Subcutaneous abdominal adipose tissue (tissue), 5 donors: ENCODE measurements at regions not wholly inside any gene's neighbourhood (a gene's known extent, or its start where the extent isn't known, plus 50 kb on each side); places are given as distances from the start of the nearest gene placed in this dataset.
"Not testable (repeated sequence)": the region's sequence is repeated elsewhere in the genome, so short reads cannot be mapped to it uniquely, and the experiment has no call there.

Experiments
- H3K27ac ChIP-seq: one replicate; pipeline ENCODE4 v1.7.0; 2013; ENCODE audit warnings: low read depth, mild to moderate bottlenecking, inconsistent platforms, low read length, moderate library complexity
- H3K27me3 ChIP-seq, 5 donors: one replicate each; pipeline ENCODE4 v1.7.0; 2013; ENCODE audit warnings: low read length in 5 of 5, inconsistent platforms in 1 of 5; ENCODE audit not compliant: control insufficient read depth in 5 of 5, insufficient read depth in 4 of 5
- H3K36me3 ChIP-seq, 5 donors: one replicate each; pipeline ENCODE4 v1.7.0; 2013; ENCODE audit warnings: low read length in 5 of 5; ENCODE audit not compliant: control insufficient read depth in 5 of 5, insufficient read depth in 5 of 5
- H3K4me1 ChIP-seq, 5 donors: one replicate each; pipeline ENCODE4 v1.7.0; 2013; ENCODE audit warnings: low read length in 5 of 5, mild to moderate bottlenecking in 3 of 5, moderate library complexity in 1 of 5; ENCODE audit not compliant: control insufficient read depth in 5 of 5, insufficient read depth in 5 of 5
- H3K4me3 ChIP-seq, 5 donors: one replicate each; pipeline ENCODE4 v1.7.0; 2013; ENCODE audit warnings: low read length in 5 of 5, low read depth in 1 of 5
- H3K9ac ChIP-seq, 5 donors: one replicate each; pipeline ENCODE4 v1.7.0; 2013; ENCODE audit warnings: low read length in 5 of 5, mild to moderate bottlenecking in 4 of 5, moderate library complexity in 3 of 5
- H3K9me3 ChIP-seq, 5 donors: one replicate each; pipeline ENCODE4 v1.7.0; 2013; ENCODE audit warnings: low read length in 5 of 5; ENCODE audit not compliant: control insufficient read depth in 5 of 5
- donor health status: healthy.
- donor health status: healthy.
- donor health status: healthy.
- donor health status: healthy.
- donor health status: healthy.

DNA sequence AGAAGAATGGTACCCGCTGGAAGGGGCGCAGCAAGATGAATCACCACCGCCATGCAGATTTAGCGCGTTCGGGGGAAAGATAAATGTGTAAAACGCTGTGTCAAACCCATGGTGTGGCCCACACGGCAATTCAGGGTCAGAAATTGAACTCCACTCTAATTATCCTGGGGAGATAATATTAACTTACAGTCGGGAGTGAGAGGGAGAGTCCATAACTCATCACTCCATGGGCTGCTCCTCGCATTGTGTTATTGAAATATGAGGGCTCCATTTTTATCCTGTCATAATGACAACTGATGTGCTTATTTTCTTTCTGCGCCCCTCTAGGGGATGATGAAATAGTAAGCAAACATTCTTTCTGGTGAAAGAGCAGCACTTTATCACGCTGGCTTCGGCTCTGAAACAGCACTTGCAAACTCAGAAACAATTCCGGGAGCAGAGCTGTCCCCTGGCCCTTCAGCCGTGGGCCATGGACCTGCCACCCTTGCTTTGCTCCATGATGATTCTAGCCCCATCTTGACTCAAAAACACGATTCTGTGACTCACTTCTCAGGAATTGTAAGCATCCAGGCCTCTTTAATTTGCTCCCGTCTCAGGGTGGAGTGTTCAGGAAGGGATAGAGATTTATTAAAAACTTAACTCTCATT is 431.6 kb downstream of the IRX1 start:
- Histone ChIP-seq H3K36me3 (no peaks in the 10 kb centered on the region), H3K4me3 (peak overlapping the region in 1 of 5 donors; percentile 4), H3K27me3 (no peaks in the 10 kb centered on the region), H3K27ac (no peak overlapping the region), H3K9ac (no peak overlapping the region), H3K4me1 (peaks cover 0 to 44% (median 34%) of the 10 kb centered on the region in 5 donors), H3K9me3 (peaks cover 0 to 5% (median 2%) of the 10 kb centered on the region in 5 donors)

DNA sequence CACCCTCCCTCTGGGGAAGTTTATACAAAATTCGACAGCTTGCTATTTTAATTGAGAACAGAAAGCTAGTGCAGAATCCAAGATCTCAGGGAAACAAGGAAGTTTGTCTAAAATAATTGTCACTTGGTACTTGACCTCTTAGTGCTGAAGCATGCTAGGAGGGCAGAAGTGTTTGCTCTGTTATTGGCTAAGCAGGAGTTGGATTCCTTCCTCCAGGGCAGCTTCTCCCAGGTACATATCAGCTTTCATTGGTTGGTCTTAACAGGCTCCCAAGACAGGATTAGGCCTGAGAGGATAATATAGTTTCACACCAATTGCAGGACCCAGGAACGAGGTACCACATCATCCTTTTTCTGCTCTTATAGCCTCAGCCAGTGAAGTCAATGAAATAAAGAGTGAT is 432.8 kb downstream of the IRX1 start:
- H3K4me3 ChIP-seq, result no peak overlapping the region
- peaks cover 0 to 32% (median 23%) of the 10 kb centered on the region in 5 donors for H3K4me1 ChIP-seq
- H3K27me3 ChIP-seq, result no peaks in the 10 kb centered on the region
- peaks cover 0 to 5% (median 2%) of the 10 kb centered on the region in 5 donors for H3K9me3 ChIP-seq
- H3K36me3 ChIP-seq, result no peaks in the 10 kb centered on the region
- no peak overlapping the region for H3K9ac ChIP-seq
- H3K27ac ChIP-seq, result no peak overlapping the region

DNA sequence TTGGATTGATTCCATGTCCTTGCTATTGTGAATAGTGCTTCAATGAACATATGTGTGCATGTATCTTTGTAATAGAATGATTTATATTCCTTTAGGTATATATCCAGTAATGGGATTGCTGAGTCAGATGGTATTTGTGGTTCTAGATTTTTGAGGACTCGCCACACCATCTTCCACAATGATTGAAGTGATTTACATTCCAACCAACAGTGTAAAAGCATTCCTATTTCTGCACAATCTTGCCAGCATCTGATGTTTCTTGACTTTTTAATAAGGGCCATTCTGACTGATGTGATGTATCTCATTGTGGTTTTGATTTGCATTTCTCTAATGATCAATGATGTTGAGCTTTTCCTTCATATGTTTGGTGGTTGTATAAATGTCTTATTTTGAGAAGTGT is 437.9 kb downstream of the IRX1 start:
- not testable (repeated sequence) for H3K36me3 ChIP-seq, H3K4me1 ChIP-seq, H3K9me3 ChIP-seq, H3K4me3 ChIP-seq, H3K27ac ChIP-seq, H3K27me3 ChIP-seq, H3K9ac ChIP-seq

DNA sequence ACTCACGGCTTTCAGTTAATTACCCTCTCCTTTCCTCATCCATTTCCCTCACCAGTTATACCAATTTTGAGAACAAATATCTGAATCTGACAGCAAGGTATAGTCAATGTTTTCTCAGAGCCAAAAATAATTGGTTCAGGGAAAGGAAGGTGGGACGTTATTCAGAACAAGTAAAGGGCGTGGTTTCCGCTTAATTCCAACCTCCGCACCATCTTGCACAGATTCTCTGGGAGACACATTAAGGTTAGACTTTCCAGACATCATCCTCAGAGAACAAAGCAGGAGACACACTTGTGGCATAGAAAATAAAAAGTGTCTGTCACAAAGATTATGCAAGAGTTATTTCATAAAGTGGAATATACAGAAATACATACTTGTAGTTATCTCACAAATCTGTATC is 441.2 kb downstream of the IRX1 start:
- Histone ChIP-seq H3K36me3 (no peaks in the 10 kb centered on the region), H3K27ac (no peak overlapping the region), H3K9ac (no peak overlapping the region), H3K4me1 (peaks cover 0 to 4% (median 0%) of the 10 kb centered on the region in 5 donors), H3K4me3 (no peak overlapping the region), H3K9me3 (no peaks in the 10 kb centered on the region), H3K27me3 (no peaks in the 10 kb centered on the region)

DNA sequence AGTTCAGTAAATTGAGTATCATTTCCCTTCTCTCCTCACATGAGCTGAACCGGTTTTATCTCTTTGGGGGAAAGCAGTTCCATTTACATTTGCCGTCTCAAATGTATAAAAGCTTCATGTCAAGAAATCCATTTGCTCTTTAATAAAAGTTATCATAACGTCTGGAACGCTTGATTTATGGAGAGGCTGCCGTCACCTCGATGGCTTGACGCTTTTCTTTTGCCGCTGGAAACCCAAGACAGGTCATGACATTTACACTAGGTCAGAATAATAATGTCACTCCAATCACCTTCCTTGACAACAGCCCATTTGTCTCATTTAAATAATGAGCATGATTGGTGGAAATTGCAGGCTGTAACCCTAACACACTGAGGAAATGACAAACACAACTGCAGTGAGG is 443.4 kb downstream of the IRX1 start:
- Histone ChIP-seq H3K9ac (no peak overlapping the region), H3K4me3 (no peak overlapping the region), H3K27me3 (no peaks in the 10 kb centered on the region)

DNA sequence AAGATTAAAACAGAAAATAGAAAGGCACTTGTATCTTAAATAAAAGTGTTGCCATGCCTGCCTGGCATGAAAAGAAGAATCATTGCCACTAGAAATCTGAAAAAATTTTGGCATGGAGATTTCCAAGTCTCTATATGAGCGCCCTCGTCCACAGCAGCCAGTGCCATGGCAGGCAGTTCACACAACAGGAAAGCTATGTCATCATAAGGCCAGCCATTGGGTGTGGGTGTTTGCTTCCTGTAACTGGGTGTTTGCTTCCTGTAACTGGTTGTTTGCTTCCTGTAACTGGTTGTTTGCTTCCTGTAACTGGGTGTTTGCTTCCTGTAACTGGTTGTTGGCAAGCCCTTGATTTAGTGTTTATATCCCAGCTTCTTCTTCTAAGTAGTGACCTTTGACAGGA is 446.7 kb downstream of the IRX1 start:
- Histone ChIP-seq H3K27ac (peak overlapping the region; percentile 13), H3K9me3 (peaks cover 0 to 6% (median 0%) of the 10 kb centered on the region in 5 donors)

More for the DNA sequence above, 443.4 kb downstream of the IRX1 start:
- peaks cover 0 to 18% (median 2%) of the 10 kb centered on the region in 5 donors for H3K4me1 ChIP-seq
- H3K9me3 ChIP-seq, result peaks cover 0 to 6% (median 0%) of the 10 kb centered on the region in 5 donors
- no peaks in the 10 kb centered on the region for H3K36me3 ChIP-seq
- H3K27ac ChIP-seq, result no peak overlapping the region

DNA sequence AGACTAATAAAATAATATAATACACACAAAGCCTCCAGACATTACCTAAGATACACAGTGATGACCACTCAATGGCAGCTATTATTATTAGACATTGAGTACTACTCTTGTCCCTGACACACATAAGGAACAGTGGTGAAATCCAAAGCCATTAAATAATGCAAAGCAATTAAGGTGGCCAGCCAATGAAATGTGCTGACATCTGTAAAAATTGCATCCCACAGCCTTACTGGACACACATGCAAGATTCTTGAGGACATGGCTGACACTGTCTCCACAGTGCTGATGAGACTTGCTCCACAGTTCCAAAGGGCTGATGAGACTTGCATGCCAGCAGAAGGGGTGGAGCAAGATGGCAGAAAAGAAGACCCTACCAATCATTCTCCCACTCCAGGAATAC is 447.5 kb downstream of the IRX1 start:
- H3K9ac ChIP-seq, result no peak overlapping the region
- H3K4me1 ChIP-seq, result peaks cover 0 to 23% (median 2%) of the 10 kb centered on the region in 5 donors
- peak overlapping the region in 2 of 5 donors; percentile 5 to 37 for H3K4me3 ChIP-seq
- H3K9me3 ChIP-seq, result peaks cover 0 to 6% (median 0%) of the 10 kb centered on the region in 5 donors
- peak overlapping the region; percentile 27 for H3K27ac ChIP-seq
- no peaks in the 10 kb centered on the region for H3K36me3 ChIP-seq
- no peaks in the 10 kb centered on the region for H3K27me3 ChIP-seq

More for the DNA sequence above, 446.7 kb downstream of the IRX1 start:
- H3K4me1 ChIP-seq, result peaks cover 0 to 23% (median 2%) of the 10 kb centered on the region in 5 donors
- H3K36me3 ChIP-seq, result no peaks in the 10 kb centered on the region
- H3K4me3 ChIP-seq, result no peak overlapping the region
- no peak overlapping the region for H3K9ac ChIP-seq
- H3K27me3 ChIP-seq, result no peaks in the 10 kb centered on the region

DNA sequence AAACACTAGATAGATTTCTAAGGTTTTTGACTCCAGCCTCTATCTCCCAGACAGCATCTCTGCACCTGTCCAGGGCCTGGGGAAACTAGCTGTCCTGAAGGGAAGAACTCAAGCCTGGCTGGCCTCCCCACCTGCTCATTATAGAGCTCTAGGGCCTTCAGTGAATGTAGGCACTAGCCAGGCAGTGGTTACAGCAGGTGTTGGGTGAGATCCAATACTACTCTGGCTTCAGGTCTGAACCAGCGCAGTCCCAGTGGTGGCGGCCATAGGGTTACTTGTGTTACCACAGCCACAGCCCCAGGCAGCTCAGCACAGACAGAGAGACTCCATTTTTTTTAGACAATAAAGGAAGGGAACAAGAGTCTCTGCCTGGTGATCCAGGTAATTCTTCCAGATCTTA is 449.2 kb downstream of the IRX1 start:
- Histone ChIP-seq H3K9ac (no peak overlapping the region), H3K36me3 (no peaks in the 10 kb centered on the region), H3K4me1 (peaks cover 0 to 23% (median 2%) of the 10 kb centered on the region in 5 donors), H3K9me3 (peaks cover 0 to 6% (median 0%) of the 10 kb centered on the region in 5 donors), H3K27me3 (no peaks in the 10 kb centered on the region), H3K27ac (no peak overlapping the region), H3K4me3 (no peak overlapping the region)

DNA sequence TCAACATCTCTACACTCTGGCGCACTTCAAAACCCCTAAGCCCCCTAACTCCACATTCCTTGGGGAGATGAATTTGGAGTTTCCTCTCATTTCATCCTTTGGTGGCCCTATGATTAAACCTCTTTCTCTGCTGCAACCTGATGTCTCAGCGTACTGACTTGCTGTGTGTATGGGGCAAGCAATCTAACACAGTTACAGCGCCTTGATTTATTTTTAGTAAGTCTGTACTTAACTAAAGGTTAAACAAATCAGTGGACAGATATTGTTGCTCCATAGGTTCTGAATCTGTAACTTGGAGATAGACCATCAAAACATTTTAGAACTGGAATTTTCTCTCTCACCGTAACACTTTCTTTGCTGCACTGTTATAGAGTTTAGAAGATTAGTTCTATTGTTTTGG is 452.8 kb downstream of the IRX1 start:
- Histone ChIP-seq H3K36me3 (no peaks in the 10 kb centered on the region), H3K27ac (no peak overlapping the region), H3K4me1 (peaks cover 0 to 11% (median 0%) of the 10 kb centered on the region in 5 donors), H3K27me3 (no peaks in the 10 kb centered on the region), H3K9ac (no peak overlapping the region), H3K4me3 (no peak overlapping the region), H3K9me3 (peaks cover 0 to 2% (median 0%) of the 10 kb centered on the region in 5 donors)

DNA sequence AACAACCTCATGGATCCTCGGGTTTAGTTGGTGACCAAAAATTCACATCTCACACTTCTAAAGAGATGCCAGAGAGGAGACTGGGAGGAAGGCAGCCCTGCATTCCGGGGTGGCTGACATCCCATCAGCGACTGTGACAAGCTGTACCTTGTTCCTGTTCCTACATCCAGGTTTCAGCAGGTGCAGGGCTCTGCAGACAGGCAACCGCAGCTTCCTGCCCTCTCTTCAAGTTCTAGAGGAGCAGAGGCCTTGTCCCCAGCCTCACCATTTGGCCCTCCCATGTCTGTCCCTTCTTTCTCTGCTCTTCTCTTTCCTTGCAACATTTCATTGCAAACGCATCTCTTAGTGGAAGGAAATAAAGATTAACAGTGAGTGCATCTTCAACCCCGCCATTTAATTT is 454.6 kb downstream of the IRX1 start:
- Histone ChIP-seq H3K36me3 (no peaks in the 10 kb centered on the region), H3K27ac (no peak overlapping the region), H3K9me3 (peaks cover 0 to 2% (median 0%) of the 10 kb centered on the region in 5 donors), H3K4me1 (no peaks in the 10 kb centered on the region), H3K4me3 (no peak overlapping the region), H3K9ac (no peak overlapping the region), H3K27me3 (no peaks in the 10 kb centered on the region)
